ENCODE measurements at regions not wholly inside any gene's neighbourhood (a gene's known extent, or its start where the extent isn't known, plus 50 kb on each side); places are given as distances from the start of the nearest gene placed in this dataset.
"Not testable (repeated sequence)": the region's sequence is repeated elsewhere in the genome, so short reads cannot be mapped to it uniquely, and the experiment has no call there.

DNA sequence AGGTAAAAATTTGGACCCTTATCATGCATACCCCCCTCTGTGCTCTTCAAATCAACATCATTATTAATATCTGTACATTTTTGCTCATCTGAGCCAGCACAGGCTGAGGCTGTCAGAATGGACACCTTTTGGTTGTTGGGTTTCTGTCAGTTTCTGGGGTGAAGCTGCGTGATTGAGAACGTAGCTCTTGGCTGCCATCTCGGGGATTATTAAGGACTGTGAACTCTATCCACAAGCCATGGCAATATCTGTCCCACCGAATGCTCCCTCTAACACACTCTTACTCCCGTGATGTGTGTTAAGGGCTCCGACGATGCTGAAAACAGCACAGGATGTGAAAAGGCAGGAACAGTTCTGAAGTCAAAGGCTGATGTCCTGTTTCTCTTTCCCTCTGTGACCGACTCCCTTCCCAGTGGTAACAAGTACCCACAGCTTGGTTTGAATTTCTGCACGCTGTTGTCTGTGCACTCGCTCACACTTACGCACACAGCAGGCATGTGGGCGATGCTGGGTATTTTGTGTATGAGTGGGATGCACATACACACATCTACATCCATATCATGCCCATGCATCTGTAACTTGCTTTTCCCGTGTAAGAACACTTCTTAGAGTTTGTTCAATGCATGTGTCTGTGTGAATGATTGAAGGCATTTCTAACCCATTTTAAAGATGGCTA, 405.6 kb downstream of the TMEM121 start:
- peak; percentile 27 for DNase-seq (ENCODE audit: low spot score)

DNA sequence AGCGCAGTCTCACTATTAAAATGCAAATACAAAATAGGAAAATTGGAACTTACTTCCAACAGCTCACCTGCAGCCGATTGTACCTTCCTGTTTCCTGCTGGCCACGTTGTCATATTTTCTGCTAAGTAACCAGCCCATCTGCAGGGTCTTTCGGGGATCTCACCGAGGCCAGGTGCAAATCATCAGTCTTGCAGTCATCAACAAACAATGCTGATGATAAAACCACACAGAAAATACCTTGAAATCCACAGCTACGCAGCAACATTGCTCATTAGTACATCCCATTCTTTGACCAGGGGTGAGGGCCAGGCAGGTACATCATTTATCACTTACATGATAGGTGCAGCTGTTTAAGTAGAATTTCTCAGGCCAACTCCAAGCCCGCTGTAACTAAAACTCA, 406.9 kb downstream of the TMEM121 start:
- no peak for DNase-seq (ENCODE audit: low spot score)

DNA sequence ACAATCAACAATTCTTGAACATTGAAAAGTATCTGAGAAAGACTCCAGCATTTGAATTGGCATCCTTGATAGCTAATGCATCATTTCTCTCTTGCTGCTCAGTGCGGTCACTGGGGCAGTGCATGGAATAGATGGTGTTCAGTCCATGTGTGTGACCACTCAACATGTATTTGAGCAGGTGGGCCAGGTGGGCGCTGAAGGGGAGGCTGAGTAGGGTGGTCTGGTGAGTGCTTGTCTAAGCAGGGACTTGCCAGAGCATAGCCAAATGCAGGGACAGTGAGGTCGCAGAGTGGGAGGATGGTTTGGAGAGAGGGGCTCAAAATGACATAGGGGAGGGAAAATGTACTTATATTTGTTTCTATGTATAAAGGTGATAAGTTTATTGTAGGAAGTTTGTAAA, 409.0 kb downstream of the TMEM121 start:
- DNase-seq (ENCODE audit: low spot score): no peak

- DNase-seq (ENCODE audit: low spot score): no peak
These were observed 411.1 kb downstream of the TMEM121 start for GRCh38 chr14:105937253-105938054.

DNA sequence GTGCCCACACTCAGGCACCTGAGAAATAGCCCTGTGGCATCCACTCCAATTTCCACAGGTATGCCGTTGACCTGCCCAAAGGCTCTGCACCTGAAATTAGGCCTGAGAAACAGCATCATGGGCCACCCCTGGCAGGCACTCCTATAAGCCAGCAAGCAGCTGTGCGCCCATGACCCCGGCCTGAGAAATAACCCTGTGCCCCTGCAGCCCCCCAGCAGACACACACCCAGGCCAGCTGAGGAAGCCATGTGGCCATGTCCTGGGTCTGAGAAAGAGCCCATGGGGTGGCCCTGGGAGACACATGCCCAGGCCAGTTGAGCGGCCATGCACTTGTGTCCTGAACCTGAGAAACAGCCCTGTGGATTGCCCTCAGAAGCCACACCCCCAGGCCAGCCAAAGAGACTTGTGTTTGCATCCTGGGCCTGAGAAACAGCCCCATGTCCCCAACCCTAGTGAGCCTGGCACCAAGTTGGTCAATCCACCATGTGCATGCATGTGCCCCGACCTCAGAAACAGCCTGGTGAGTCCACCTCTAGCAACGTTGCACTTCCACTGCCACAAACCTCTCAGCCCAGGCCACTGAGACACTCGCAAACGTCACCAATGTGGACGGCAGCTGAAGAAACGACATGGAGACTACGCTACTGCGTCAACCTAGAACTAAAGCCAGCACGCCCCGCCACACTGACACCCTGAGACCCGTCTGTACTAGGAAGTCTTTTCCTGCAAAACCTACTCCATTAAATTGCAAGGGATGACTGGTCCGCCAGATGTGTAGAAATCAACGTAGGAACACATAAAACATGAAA, 411.9 kb downstream of the TMEM121 start:
- no peak for DNase-seq (ENCODE audit: low spot score)

GRCh38 chr14:105938959-105939358, 412.6 kb downstream of the TMEM121 start:
- no peak for DNase-seq (ENCODE audit: low spot score)

- no peak for DNase-seq (ENCODE audit: low spot score)
These were observed 413.6 kb downstream of the TMEM121 start for GRCh38 chr14:105939810-105940508.

DNA sequence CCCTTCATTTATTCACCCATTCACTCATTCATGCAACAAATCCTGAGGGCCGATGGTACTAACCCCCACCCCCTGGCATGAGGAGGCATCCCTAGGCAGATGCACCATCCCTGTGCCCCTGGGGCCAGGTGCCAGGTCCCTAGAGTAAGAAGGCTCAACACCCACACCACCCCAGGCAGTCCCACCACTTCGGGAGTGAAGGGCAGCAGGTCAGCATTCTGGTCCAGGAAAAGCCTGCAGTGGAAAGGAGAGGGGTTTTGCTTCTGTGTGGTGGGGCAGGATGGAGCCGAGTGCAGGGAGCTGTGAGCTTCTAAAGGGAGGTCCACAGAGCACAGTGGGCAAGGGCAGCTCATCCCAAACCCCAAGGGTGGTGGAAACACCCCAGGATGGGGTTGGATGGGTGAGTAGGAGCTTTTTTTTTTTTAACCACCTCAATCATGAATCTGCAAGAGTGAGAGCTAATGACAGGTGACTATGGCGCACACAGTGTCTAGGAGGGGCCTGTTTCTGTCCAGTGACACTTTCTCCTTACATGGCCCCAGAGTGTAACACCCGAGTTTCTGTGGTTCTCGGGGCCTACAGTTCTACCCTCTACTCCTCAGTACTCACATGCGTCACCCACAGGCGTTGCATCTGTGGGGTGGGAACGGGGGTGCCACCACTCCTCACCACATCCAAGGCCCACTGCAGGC, 414.3 kb downstream of the TMEM121 start:
- DNase-seq (ENCODE audit: low spot score): no peak

DNA sequence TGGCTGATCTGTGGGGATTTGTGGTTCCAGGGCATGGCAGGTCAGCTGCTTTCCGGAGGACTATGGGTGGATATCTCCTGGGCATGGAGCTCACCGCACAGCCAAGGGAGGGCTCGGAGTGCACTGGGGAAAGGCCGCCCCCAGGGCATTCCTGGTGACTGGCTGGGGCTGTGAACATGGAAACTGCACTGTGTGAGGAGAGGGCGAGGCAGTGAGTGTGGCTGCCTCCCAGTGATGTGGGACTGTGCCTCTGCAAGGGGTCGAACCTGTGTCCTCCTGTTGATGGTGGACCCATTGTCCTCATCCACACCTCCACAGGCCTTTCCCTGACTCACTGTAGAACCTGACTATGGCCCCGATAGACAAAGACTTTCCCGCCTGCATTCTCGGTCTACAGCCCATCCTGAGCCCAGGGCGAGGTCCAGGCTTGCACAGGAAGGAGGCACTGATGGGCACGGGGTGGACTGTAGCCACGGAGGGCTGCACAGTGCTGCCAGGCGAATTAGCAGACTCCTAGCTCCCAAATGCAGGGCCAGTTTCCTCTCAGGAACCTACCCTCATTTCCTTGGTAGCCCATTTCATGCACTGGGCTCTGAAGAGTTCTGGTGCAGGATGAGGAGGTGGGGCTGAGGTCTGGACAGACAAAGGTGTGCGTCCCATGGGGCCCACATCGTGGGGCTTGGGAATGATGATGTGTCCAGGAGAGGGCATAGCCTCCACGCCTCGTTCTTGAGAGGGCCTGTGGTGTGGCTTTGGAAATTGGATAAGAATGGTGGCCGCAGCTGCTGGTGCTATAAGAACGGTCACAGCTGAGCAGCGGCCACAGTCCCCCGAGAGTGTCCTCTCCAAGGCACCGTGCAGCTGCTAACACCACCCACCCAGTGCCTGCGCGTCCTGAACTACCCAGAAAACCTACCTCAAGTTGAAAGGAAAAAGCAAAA, 415.1 kb downstream of the TMEM121 start:
- DNase-seq (ENCODE audit: low spot score): no peak

- DNase-seq (ENCODE audit: low spot score): not testable (repeated sequence)
These were observed 416.3 kb downstream of the TMEM121 start for GRCh38 chr14:105942725-105943124.

- no peak for DNase-seq (ENCODE audit: low spot score)
These were observed 417.7 kb downstream of the TMEM121 start for GRCh38 chr14:105943973-105944602.

DNA sequence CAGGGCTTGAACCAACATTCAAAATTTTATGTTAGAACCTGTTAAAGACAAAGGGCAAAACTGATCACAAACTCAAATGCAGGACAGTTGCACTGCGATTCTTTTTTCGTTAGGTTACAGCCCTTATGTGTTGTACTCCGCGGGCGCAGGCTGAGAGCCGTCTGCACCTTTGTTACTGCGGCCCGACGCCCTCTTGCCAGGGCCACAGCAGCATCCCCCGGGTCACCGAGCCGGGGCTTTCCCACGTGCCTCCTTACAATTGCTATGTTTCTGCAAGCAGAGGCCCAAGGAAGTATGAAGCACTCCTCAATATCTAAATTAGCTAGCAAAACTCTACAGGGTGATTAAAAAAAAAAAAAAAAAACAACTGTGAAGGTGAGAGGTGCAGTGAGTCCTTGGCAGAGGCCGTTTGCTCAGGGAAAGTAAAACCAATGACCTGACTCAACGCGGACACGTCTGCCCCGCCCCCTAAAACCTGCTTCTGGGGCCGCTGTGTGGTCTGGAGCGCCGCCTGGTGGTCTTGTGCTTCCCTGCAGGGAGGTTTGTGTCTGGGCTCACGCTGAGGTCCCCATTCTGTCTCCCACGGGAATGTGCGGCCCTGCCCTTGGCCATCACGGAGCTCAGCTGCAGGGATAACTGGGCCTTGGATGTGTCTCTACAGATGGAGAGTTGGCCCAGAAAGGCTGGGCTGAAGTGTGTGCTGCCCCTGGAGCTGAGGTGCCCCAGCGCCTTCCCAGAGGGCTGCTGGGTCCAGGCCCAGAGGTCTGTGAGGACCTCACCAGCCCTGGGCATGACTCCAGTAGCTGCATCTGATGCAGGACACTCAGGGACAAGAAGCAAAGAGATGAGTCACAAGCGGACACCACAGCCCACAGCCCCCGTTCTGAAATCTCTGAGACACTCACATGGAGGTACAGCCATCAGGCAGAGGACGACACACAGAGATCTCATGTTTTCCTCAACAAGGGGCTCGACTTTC, 418.5 kb downstream of the TMEM121 start:
- peak; percentile 83 for DNase-seq (ENCODE audit: low spot score)

DNA sequence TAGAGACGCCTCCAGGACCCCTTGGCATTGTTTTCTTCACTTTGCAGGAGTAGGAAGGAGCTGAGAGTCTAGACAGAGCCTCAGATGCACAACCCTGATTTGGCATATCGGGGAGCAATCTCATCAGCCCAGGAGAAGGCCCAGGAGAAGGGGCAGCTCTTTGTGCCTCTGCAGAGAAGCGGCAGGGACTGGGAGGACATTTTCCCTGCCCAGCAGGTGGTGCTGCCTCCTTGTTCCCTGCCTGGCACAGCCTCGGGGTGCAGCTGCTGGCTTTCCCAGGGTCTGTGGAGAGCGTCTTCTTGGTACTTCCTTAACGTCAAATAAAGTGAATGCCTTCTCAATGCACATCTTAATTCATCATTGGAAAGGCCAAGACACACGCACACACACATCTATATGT, 419.5 kb downstream of the TMEM121 start:
- peak; percentile 33 for DNase-seq (ENCODE audit: low spot score)

- DNase-seq (ENCODE audit: low spot score): no peak
These were observed 421.2 kb downstream of the TMEM121 start for GRCh38 chr14:105947599-105947998.

DNA sequence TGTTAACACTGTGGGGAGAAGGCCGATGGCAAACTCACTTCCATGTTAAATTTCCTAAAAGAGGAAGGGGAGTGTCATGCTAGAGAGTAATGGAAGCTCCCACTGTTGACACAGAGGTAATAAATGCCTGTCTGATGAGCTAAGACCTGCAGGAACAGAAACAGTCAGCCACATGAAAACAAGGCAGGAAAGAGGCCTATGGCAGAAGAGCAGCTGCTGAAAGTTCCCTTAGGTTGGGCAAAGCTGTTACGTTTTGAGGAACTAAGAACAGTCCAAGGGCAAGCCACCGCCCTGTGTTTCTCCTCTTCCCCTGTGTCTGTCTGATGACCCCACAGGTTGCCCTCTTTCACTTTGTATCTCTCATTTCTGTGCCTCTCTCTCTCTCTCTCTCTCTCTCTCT, 422.6 kb downstream of the TMEM121 start:
- not testable (repeated sequence) for DNase-seq (ENCODE audit: low spot score)

DNA sequence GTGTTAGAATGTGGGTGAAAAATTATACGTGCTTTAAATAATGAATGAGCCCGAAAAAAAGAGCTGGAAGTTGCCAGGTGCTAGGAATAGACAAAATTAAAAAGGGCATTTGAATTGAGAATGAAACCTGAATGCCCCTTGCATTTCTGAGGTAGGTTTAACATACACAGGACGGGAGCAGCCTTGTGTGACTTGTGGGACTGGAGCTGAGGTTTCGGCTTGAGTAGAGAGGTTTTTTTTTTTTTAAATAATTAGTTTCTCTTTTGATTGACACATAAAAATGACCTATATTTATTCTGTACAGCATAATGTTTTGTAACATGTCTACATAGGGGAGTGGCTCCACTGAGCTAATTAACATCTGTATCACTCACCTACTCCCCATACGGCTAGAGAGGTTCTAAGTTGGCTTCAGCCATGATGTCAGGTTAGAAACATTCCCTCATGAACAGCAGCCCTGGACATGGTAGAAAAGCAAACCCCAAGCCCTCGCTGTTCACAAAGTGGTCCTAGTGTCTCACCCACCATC, 424.0 kb downstream of the TMEM121 start:
- DNase-seq (ENCODE audit: low spot score): not testable (repeated sequence)

- DNase-seq (ENCODE audit: low spot score): no peak
These were observed 425.0 kb downstream of the TMEM121 start for GRCh38 chr14:105951399-105951798.

- no peak for DNase-seq (ENCODE audit: low spot score)
These were observed 425.8 kb downstream of the TMEM121 start for GRCh38 chr14:105952222-105952621.
